GM19468 (cell line): ENCODE measurements at regions not wholly inside any gene's neighbourhood (a gene's known extent, or its start where the extent isn't known, plus 50 kb on each side); places are given as distances from the start of the nearest gene placed in this dataset.

Experiments
- ATAC-seq: cut with Tn5 transposase; IDR thresholded peaks from one replicate; pipeline ENCODE4 v1.9.1; 2021; ENCODE audit warnings: mild to moderate bottlenecking, moderate library complexity, moderate number of reproducible peaks; ENCODE audit not compliant: unreplicated experiment; ENCODE audit errors: extremely low read depth

GRCh38 chr14:61623927-61624326 lies 71.4 kb upstream of the HIF1A start:
- ATAC-seq, result no peak

- ATAC-seq, result no peak
These were observed 70.1 kb upstream of the HIF1A start for GRCh38 chr14:61625165-61625564.

DNA sequence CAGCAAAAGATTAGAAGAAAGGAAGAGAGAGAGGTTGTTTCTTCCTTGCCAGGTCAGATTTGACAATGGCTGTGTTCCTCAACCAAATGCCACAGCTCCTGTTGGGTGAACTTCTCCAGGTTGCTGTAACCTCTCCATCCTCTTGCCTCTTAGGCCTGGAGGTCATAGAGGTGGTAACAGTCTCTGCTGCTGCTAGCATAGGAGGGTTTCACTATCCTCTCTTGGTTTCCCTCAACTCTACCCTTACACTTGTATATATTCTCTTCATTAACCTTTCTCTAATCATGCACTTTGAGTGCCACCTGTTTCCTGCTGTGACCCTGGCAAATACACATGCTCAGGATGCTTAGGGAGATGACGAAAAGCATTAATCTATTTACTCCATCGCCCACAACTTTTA lies 67.7 kb upstream of the HIF1A start:
- ATAC-seq, result no peak

- ATAC-seq, result no peak
These were observed 67.1 kb upstream of the HIF1A start for GRCh38 chr14:61628016-61628725.

- ATAC-seq, result no peak
These were observed 64.8 kb upstream of the HIF1A start for GRCh38 chr14:61630399-61631044.

GRCh38 chr14:61631045-61631687 lies 64.1 kb upstream of the HIF1A start:
- ATAC-seq, result no peak

GRCh38 chr14:61632401-61632800 lies 62.9 kb upstream of the HIF1A start:
- ATAC-seq, result no peak

- no peak for ATAC-seq
These were observed 62.5 kb upstream of the HIF1A start for GRCh38 chr14:61632807-61633206.

DNA sequence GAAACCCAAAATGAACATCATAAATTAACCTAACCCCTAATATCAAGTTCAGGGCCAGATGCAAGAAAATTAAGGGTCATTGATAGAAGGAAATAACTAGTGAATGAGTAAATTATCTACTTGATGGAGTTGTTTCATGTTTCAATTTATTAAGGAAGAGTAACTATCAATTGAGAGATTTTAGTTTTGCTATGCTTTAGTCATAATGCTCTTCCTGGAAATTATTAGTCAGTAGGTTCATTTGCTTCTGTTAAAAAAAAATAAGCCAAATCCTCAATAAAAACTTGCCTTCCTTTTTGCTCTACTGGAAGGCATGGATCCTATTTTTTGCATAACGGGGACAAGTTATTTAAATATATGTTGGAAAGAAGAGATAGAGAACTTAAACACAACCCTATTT lies 59.0 kb upstream of the HIF1A start:
- ATAC-seq, result no peak

DNA sequence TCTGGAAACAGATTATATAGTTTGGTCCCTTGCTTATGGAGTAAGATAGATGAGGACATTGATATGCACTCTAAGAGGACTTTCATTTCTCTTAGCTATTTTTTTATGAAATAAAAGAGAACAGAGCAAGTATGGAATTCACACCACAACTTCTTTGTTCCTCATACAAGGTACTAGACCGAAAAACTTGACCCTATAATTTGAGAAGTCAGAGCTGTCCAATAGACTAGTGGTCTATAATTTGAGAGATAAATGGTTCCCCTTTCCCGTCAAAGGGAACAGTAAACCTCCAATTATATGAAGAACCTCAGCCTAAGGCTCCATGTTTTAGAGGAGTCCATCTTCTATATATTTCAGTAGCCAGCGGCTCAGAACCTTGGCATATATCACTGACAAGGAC lies 58.5 kb upstream of the HIF1A start:
- ATAC-seq, result no peak

GRCh38 chr14:61638595-61639387 lies 56.5 kb upstream of the HIF1A start:
- no peak for ATAC-seq

GRCh38 chr14:61640158-61641136 lies 54.9 kb upstream of the HIF1A start:
- no peak for ATAC-seq

GRCh38 chr14:61641914-61642613 lies 53.2 kb upstream of the HIF1A start:
- no peak for ATAC-seq

DNA sequence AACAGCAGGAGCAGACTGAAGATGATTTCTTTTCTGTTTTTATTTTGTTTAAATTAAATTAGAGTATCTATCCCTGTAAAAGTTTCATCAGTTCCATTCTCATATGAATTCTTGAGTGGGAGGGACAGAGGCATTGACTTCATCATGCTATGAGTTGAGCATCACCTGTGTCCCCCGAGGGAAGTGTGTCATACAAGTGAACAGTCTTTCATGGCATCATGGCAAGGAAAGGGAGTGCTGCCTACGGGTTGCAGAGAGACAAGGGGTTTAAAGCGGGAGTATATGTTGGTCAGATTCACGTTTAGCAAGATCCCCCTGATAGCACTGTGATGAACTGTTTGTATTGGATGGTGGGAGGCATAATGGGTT lies 52.7 kb upstream of the HIF1A start:
- ATAC-seq, result no peak

- ATAC-seq, result no peak
These were observed 51.8 kb upstream of the HIF1A start for GRCh38 chr14:61643555-61643954.

- no peak for ATAC-seq
These were observed 51.1 kb upstream of the HIF1A start for GRCh38 chr14:61644175-61644574.

GRCh38 chr14:61644834-61645233 lies 50.5 kb upstream of the HIF1A start:
- peak; percentile 48 for ATAC-seq

GRCh38 chr14:61645247-61645646 lies 50.1 kb upstream of the HIF1A start:
- no peak for ATAC-seq
